DMS114 treated with DMSO at 0.1 percent for 48 hours (cell line): ENCODE measurements at regions not wholly inside any gene's neighbourhood (a gene's known extent, or its start where the extent isn't known, plus 50 kb on each side); places are given as distances from the start of the nearest gene placed in this dataset.

Experiments
- DNase-seq: peaks from one replicate; lab custom pipeline; 2025; ENCODE audit not compliant: unreplicated experiment; lab: John Stamatoyannopoulos, UW

GRCh38 chr15:62727501-62727900 is 315.0 kb upstream of the TPM1 start:
- DNase-seq = no peak

- DNase-seq = no peak
Measured at GRCh38 chr15:62730825-62731224, 311.7 kb upstream of the TPM1 start.

GRCh38 chr15:62732078-62732477 is 310.5 kb upstream of the TPM1 start:
- no peak for DNase-seq

- no peak for DNase-seq
Measured at GRCh38 chr15:62734706-62735105, 307.8 kb upstream of the TPM1 start.

- no peak for DNase-seq
Measured at GRCh38 chr15:62736756-62737155, 305.8 kb upstream of the TPM1 start.

- DNase-seq = no peak
Measured at GRCh38 chr15:62737551-62737950, 305.0 kb upstream of the TPM1 start.

- no peak for DNase-seq
Measured at GRCh38 chr15:62739082-62739481, 303.5 kb upstream of the TPM1 start.

- no peak for DNase-seq
Measured at GRCh38 chr15:62739507-62739906, 303.0 kb upstream of the TPM1 start.

GRCh38 chr15:62740141-62741004 is 302.2 kb upstream of the TPM1 start:
- DNase-seq = no peak

GRCh38 chr15:62741106-62741505 is 301.4 kb upstream of the TPM1 start:
- no peak for DNase-seq

GRCh38 chr15:62742409-62743171 is 300.0 kb upstream of the TPM1 start:
- peak; percentile 70 for DNase-seq

- DNase-seq = no peak
Measured at GRCh38 chr15:62745621-62746225, 296.8 kb upstream of the TPM1 start.

GRCh38 chr15:62748196-62748595 is 294.4 kb upstream of the TPM1 start:
- no peak for DNase-seq

GRCh38 chr15:62749036-62749815 is 293.3 kb upstream of the TPM1 start:
- DNase-seq = no peak

GRCh38 chr15:62750471-62750870 is 292.1 kb upstream of the TPM1 start:
- DNase-seq = no peak

GRCh38 chr15:62752657-62753517 is 289.7 kb upstream of the TPM1 start:
- DNase-seq = no peak

GRCh38 chr15:62753518-62754221 is 288.9 kb upstream of the TPM1 start:
- DNase-seq = no peak

GRCh38 chr15:62756326-62756994 is 286.1 kb upstream of the TPM1 start:
- no peak for DNase-seq

- DNase-seq = no peak
Measured at GRCh38 chr15:62756995-62757360, 285.6 kb upstream of the TPM1 start.
